ENCODE measurements at regions not wholly inside any gene's neighbourhood (a gene's known extent, or its start where the extent isn't known, plus 50 kb on each side); places are given as distances from the start of the nearest gene placed in this dataset.

- TF ChIP-seq, protein P1, sequence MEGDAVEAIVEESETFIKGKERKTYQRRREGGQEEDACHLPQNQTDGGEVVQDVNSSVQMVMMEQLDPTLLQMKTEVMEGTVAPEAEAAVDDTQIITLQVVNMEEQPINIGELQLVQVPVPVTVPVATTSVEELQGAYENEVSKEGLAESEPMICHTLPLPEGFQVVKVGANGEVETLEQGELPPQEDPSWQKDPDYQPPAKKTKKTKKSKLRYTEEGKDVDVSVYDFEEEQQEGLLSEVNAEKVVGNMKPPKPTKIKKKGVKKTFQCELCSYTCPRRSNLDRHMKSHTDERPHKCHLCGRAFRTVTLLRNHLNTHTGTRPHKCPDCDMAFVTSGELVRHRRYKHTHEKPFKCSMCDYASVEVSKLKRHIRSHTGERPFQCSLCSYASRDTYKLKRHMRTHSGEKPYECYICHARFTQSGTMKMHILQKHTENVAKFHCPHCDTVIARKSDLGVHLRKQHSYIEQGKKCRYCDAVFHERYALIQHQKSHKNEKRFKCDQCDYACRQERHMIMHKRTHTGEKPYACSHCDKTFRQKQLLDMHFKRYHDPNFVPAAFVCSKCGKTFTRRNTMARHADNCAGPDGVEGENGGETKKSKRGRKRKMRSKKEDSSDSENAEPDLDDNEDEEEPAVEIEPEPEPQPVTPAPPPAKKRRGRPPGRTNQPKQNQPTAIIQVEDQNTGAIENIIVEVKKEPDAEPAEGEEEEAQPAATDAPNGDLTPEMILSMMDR (IDR thresholded peaks at IDR 0.05; ENCODE audit: borderline replicate concordance, extremely low read depth, low read length, poor library complexity, severe bottlenecking): no peak
- TF ChIP-seq EZH2 (IDR thresholded peaks at IDR 0.05; ENCODE audit: borderline replicate concordance, low read depth, low read length, severe bottlenecking): no peak
Measured at GRCh38 chr16:27660507-27660906, 110.6 kb downstream of the KATNIP start.
